ENCODE measurements at regions not wholly inside any gene's neighbourhood (a gene's known extent, or its start where the extent isn't known, plus 50 kb on each side); places are given as distances from the start of the nearest gene placed in this dataset.

DNA sequence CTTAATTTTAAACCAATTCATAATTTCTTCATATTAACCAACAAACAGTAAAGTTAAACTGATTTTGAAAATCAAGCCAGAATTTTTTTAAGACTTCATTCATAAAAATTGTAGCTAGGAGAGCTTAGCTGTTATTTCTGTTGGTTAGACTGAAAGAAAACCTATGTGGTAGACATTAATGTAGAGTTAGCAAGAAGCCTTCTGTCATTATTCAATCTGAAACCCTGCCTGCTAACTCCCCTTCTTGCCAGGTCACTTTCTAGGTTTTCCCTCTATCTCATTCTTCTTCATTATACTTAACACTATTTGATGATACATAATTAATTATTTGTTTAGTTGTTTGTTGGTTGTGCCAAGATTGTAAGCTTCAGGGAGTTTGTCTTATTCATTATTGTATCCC is 304.3 kb upstream of the MEF2C start (continued):
- no peak for TF ChIP-seq CHD7 (IDR thresholded peaks at IDR 0.05; ENCODE audit: insufficient replicate concordance, low read length)
- TF ChIP-seq BCL11A (IDR thresholded peaks at IDR 0.05; ENCODE audit: low read depth in 2 of 2, low read length in 2 of 2): no peak
